K562 (cell line): ENCODE measurements at regions not wholly inside any gene's neighbourhood (a gene's known extent, or its start where the extent isn't known, plus 50 kb on each side); places are given as distances from the start of the nearest gene placed in this dataset.

ENCODE experiments used
- BRD4 ChIP-seq: fragments of 200-600 bp; sonication (generic); IDR thresholded peaks from 2 replicates; pipeline ENCODE4 v1.6.1; 2017; ENCODE audit warnings: inconsistent platforms
- CREB1 ChIP-seq, 2 experiments: sonication (generic) in 1 of 2; formaldehyde crosslinking in 1 of 2; IDR thresholded peaks; 2 replicates each; pipeline versions ENCODE4 v1.6.1 to v1.8.0; 2012 to 2022; ENCODE audit warnings: inconsistent platforms in 1 of 2, mild to moderate bottlenecking in 1 of 2, missing genetic modification reagents in 1 of 2, moderate library complexity in 1 of 2
- CREM ChIP-seq: IDR thresholded peaks from 2 replicates; pipeline ENCODE4 v1.6.1; 2014; ENCODE audit warnings: antibody characterized with exemption, low read depth
- CTCF ChIP-seq, 3 experiments: IDR thresholded peaks in 2 of 3; conservative IDR thresholded peaks in 1 of 3; 2 replicates each; pipeline ENCODE4 v1.5.1; 2011 to 2012; ENCODE audit warnings: low read length in 3 of 3, mild to moderate bottlenecking in 3 of 3, control low read depth in 2 of 3, improper control_type of control experiment in 1 of 3, inconsistent platforms in 1 of 3, low read depth in 1 of 3, mixed read lengths in 1 of 3, moderate library complexity in 1 of 3; ENCODE audit not compliant: insufficient read depth in 2 of 3
- FOXA1 ChIP-seq: fragments of 450-650 bp; IDR thresholded peaks from 2 replicates; pipeline ENCODE4 v1.6.1; 2016; ENCODE audit warnings: mild to moderate bottlenecking, borderline replicate concordance
- HDAC2 ChIP-seq: fragments of 450-650 bp; IDR thresholded peaks from 2 replicates; pipeline ENCODE4 v1.6.1; 2016; ENCODE audit warnings: mild to moderate bottlenecking
- POLR2A ChIP-seq: fragments of 450-650 bp; conservative IDR thresholded peaks from 2 replicates; pipeline ENCODE4 v1.6.1; 2016
- RAD21 ChIP-seq, 2 experiments: fragments of 250-450 bp in 1 of 2; fragments of 450-650 bp in 1 of 2; sonication (Bioruptor Pico) in 1 of 2; formaldehyde crosslinking in 1 of 2; IDR thresholded peaks in 1 of 2; conservative IDR thresholded peaks in 1 of 2; 2 replicates each; pipeline versions ENCODE4 v1.4.0 to v1.8.0; 2020 to 2022; ENCODE audit warnings: mild to moderate bottlenecking in 2 of 2, moderate library complexity in 1 of 2
- REST ChIP-seq, 2 experiments: fragments of 450-650 bp; formaldehyde crosslinking in 1 of 2; IDR thresholded peaks; 2 replicates each; pipeline versions ENCODE4 v1.4.0 to v1.6.1; 2014 to 2020; ENCODE audit warnings: mild to moderate bottlenecking in 2 of 2, borderline replicate concordance in 1 of 2, low read depth in 1 of 2
- SP2 ChIP-seq: IDR thresholded peaks from 2 replicates; pipeline ENCODE4 v1.6.1; 2011; ENCODE audit warnings: mild to moderate bottlenecking, low read depth, low read length, moderate library complexity; ENCODE audit not compliant: poor library complexity, severe bottlenecking; ENCODE audit errors: extremely low read depth
- ZBTB7A ChIP-seq: IDR thresholded peaks from 2 replicates; pipeline ENCODE4 v1.6.1; 2011; ENCODE audit warnings: low read depth, mild to moderate bottlenecking, low read length, moderate library complexity, borderline replicate concordance; ENCODE audit not compliant: control insufficient read depth
- ZNF124 ChIP-seq: sonication (generic); formaldehyde crosslinking; IDR thresholded peaks from 2 replicates; pipeline ENCODE4 v1.8.1; 2022; ENCODE audit warnings: missing genetic modification reagents

DNA sequence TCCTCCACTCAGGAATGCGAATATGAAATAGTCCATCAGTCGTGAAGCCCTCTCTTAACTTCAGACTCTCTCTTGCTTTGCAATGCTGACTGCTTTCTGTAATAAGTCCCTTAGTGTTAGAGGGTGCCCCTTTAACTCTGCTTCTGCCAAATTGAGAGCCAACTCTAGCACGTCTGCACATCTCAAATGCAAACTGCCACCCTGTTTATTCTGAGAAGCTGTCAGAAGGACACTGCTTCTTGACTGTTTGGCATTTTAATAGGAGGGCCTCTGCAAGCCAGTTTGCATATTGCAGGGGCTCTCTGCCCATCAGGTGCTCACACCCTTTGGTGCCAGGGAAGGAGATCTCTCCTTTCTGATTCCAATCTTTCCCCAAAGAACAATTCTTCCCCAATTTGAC is 589.8 kb upstream of the CDH4 start:
- TF ChIP-seq POLR2A (no peak), CTCF (IDR thresholded peaks at IDR 0.05 in 2 of 3, conservative IDR thresholded peaks at IDR 0.05 in 1 of 3; ENCODE audit: insufficient read depth in 2 of 3, low read depth in 1 of 3, low read length in 3 of 3) (no peak), CREM (no peak), ZBTB7A (no peak), HDAC2 (no peak), CREB1 (IDR thresholded peaks at IDR 0.05) (no peak), CREB1 (CRISPR knock-in tag; IDR thresholded peaks at IDR 0.05) (no peak), ZNF124 (CRISPR knock-in tag) (no peak), RAD21 (CRISPR knock-in tag; conservative IDR thresholded peaks at IDR 0.05 in 1 of 2, IDR thresholded peaks at IDR 0.05 in 1 of 2) (no peak), FOXA1 (no peak), SP2 (no peak), BRD4 (no peak), REST (IDR thresholded peaks at IDR 0.05; ENCODE audit: borderline replicate concordance) (no peak), REST (CRISPR knock-in tag; IDR thresholded peaks at IDR 0.05; ENCODE audit: low read depth) (no peak)
